Fibroblast of skin of right quadriceps (primary cell): ENCODE measurements at regions not wholly inside any gene's neighbourhood (a gene's known extent, or its start where the extent isn't known, plus 50 kb on each side); places are given as distances from the start of the nearest gene placed in this dataset.

Source experiments
- DNase-seq: peaks from one replicate; pipeline ENCODE4 v3.0.0-alpha.2; 2013

- no peak for DNase-seq
Measured at GRCh38 chrY:13168257-13168656, 263.6 kb downstream of the DDX3Y start.
